ENCODE measurements at regions not wholly inside any gene's neighbourhood (a gene's known extent, or its start where the extent isn't known, plus 50 kb on each side); places are given as distances from the start of the nearest gene placed in this dataset.

DNA sequence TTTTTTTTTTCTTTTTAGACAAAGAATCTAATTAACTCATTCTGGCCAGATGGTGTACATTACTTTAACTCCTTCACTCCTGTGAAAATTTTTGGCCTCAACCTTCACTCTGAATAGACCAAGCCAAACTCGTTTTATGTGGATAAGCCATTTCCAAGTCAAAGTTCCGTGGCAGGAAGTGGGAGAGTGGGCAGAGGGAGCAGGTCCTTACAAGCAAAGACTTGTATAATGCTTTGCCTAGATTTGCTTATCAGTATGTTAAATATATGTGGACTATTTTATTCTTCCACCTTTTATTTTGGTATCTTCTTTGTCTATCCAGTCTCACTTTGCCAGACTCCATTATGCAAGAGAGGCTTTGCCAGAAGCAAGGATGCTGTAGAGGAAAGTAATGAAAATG is 178.1 kb upstream of the TNP1 start:
- no peaks in the 10 kb centered on the region for H3K36me3 ChIP-seq (replicated peaks in 1 of 2; ENCODE audit: control extremely low read depth in 1 of 2, control insufficient read depth in 1 of 2, extremely low read depth in 1 of 2, insufficient read depth in 2 of 2, low read length in 1 of 2)
- CTCF ChIA-PET, result no interaction called here
- Mint-ChIP-seq H3K4me1 (no peaks in the 10 kb centered on the region), H3K9me3 (ENCODE audit: insufficient read depth) (peaks cover 8% of the 10 kb centered on the region), H3K27ac (no peak overlapping the region), H3K4me3 (no peak overlapping the region), H3K27me3 (peaks cover 14% of the 10 kb centered on the region)
- H3K27me3 ChIP-seq (replicated peaks in 1 of 4; ENCODE audit: control extremely low read depth in 1 of 4, control insufficient read depth in 3 of 4, insufficient read depth in 4 of 4, low read length in 3 of 4), result peaks cover 0 to 5% (median 0%) of the 10 kb centered on the region in 4 experiments
- no peaks in the 10 kb centered on the region for H3K9me3 ChIP-seq (ENCODE audit: control extremely low read depth in 1 of 3, control insufficient read depth in 2 of 3, insufficient read depth in 1 of 3, low read length in 2 of 3)
- intact Hi-C loops (cut with micrococcal nuclease), result no loop called here
- ATAC-seq (ENCODE audit: low read depth), result no peak
- H3K4me1 ChIP-seq (ENCODE audit: control insufficient read depth in 2 of 2, insufficient read depth in 2 of 2, low read length in 2 of 2), result no peaks in the 10 kb centered on the region
- no peaks in the 10 kb centered on the region for H4K20me1 ChIP-seq (ENCODE audit: control insufficient read depth, insufficient read depth, low read length, poor library complexity, severe bottlenecking)
- H3K27ac ChIP-seq (ENCODE audit: low read length in 2 of 2), result no peak overlapping the region
- H2AFZ ChIP-seq (ENCODE audit: insufficient read depth, low read depth, low read length, poor library complexity, severe bottlenecking), result no peak overlapping the region
- H3K4me3 ChIP-seq (ENCODE audit: control extremely low read depth in 1 of 5, extremely low read depth in 1 of 5, insufficient read depth in 1 of 5, low read depth in 2 of 5, low read length in 4 of 5), result no peak overlapping the region
- WGBS (ENCODE audit: insufficient coverage), result no CpG with 5 or more reads among the region's 2 CpGs
- POLR2A ChIA-PET, result no interaction called here
- no peak overlapping the region for H3K4me2 ChIP-seq (replicated peaks; ENCODE audit: low read depth, low read length, poor library complexity, severe bottlenecking)
- no peaks in the 10 kb centered on the region for H3K79me2 ChIP-seq (ENCODE audit: control insufficient read depth, insufficient read depth, low read length)
- H3K9ac ChIP-seq (ENCODE audit: low read length), result no peak overlapping the region
- TF ChIP-seq EZH2 (IDR thresholded peaks at IDR 0.05; ENCODE audit: borderline replicate concordance, insufficient read depth, low read depth, low read length, poor library complexity, severe bottlenecking) (no peak), CTCF (IDR thresholded peaks at IDR 0.05) (no peak)
- no peak for DNase-seq

GRCh38 chr2:217037353-217037752 is 177.5 kb upstream of the TNP1 start:
- WGBS (ENCODE audit: insufficient coverage), result no CpG with 5 or more reads among the region's 3 CpGs
- intact Hi-C loops (cut with micrococcal nuclease), result no loop called here

More at GRCh38 chr2:217037353-217037752, 177.5 kb upstream of the TNP1 start:
- no peak overlapping the region for H3K4me3 Mint-ChIP-seq
- CTCF ChIA-PET, result no interaction called here
- peaks cover 0 to 3% (median 0%) of the 10 kb centered on the region in 4 experiments for H3K27me3 ChIP-seq (replicated peaks in 1 of 4; ENCODE audit: control extremely low read depth in 1 of 4, control insufficient read depth in 3 of 4, insufficient read depth in 4 of 4, low read length in 3 of 4)
- no peak overlapping the region for H3K9ac ChIP-seq (ENCODE audit: low read length)
- no peak overlapping the region for H3K4me3 ChIP-seq (ENCODE audit: control extremely low read depth in 1 of 5, extremely low read depth in 1 of 5, insufficient read depth in 1 of 5, low read depth in 2 of 5, low read length in 4 of 5)
- no peaks in the 10 kb centered on the region for H3K9me3 ChIP-seq (ENCODE audit: control extremely low read depth in 1 of 3, control insufficient read depth in 2 of 3, insufficient read depth in 1 of 3, low read length in 2 of 3)
- DNase-seq, result no peak
- H3K4me2 ChIP-seq (replicated peaks; ENCODE audit: low read depth, low read length, poor library complexity, severe bottlenecking), result no peak overlapping the region
- no peaks in the 10 kb centered on the region for H3K79me2 ChIP-seq (ENCODE audit: control insufficient read depth, insufficient read depth, low read length)
- peaks cover 7% of the 10 kb centered on the region for H3K9me3 Mint-ChIP-seq (ENCODE audit: insufficient read depth)
- POLR2A ChIA-PET, result no interaction called here
- no peaks in the 10 kb centered on the region for H3K4me1 Mint-ChIP-seq
- no peak overlapping the region for H3K27ac ChIP-seq (ENCODE audit: low read length in 2 of 2)
- no peaks in the 10 kb centered on the region for H3K36me3 ChIP-seq (replicated peaks in 1 of 2; ENCODE audit: control extremely low read depth in 1 of 2, control insufficient read depth in 1 of 2, extremely low read depth in 1 of 2, insufficient read depth in 2 of 2, low read length in 1 of 2)
- no peaks in the 10 kb centered on the region for H3K4me1 ChIP-seq (ENCODE audit: control insufficient read depth in 2 of 2, insufficient read depth in 2 of 2, low read length in 2 of 2)
- no peak overlapping the region for H2AFZ ChIP-seq (ENCODE audit: insufficient read depth, low read depth, low read length, poor library complexity, severe bottlenecking)
- TF ChIP-seq EZH2 (IDR thresholded peaks at IDR 0.05; ENCODE audit: borderline replicate concordance, insufficient read depth, low read depth, low read length, poor library complexity, severe bottlenecking) (no peak), CTCF (IDR thresholded peaks at IDR 0.05) (no peak)
- no peak overlapping the region for H3K27ac Mint-ChIP-seq
- ATAC-seq (ENCODE audit: low read depth), result no peak
- H3K27me3 Mint-ChIP-seq, result peaks cover 14% of the 10 kb centered on the region
- no peaks in the 10 kb centered on the region for H4K20me1 ChIP-seq (ENCODE audit: control insufficient read depth, insufficient read depth, low read length, poor library complexity, severe bottlenecking)
